GM18909 (cell line): ENCODE measurements at regions not wholly inside any gene's neighbourhood (a gene's known extent, or its start where the extent isn't known, plus 50 kb on each side); places are given as distances from the start of the nearest gene placed in this dataset.

ENCODE experiments used
- ATAC-seq: cut with Tn5 transposase; IDR thresholded peaks from one replicate; pipeline ENCODE4 v1.9.1; 2021; ENCODE audit warnings: mild to moderate bottlenecking; ENCODE audit not compliant: unreplicated experiment, poor library complexity

GRCh38 chr5:38039091-38039490 is 199.2 kb upstream of the GDNF start:
- ATAC-seq: no peak

DNA sequence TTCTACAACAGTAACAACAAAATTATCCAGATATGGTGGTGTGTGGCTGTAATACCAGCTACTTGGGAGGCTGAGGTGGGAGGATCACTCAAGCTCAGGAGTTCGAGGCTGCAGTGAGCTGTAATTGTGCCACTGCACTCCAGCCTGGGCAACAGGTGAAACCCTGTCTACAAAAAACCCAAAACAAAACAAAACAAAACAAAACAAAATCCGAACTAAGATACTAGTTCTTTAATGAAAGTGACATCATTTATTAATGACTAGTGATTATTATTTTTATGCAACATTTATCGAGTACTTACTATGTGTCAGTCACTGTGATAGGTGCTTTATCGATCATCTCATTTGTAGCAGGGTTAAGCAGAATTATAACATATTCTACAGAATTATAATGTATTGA is 196.9 kb upstream of the GDNF start:
- ATAC-seq: no peak

DNA sequence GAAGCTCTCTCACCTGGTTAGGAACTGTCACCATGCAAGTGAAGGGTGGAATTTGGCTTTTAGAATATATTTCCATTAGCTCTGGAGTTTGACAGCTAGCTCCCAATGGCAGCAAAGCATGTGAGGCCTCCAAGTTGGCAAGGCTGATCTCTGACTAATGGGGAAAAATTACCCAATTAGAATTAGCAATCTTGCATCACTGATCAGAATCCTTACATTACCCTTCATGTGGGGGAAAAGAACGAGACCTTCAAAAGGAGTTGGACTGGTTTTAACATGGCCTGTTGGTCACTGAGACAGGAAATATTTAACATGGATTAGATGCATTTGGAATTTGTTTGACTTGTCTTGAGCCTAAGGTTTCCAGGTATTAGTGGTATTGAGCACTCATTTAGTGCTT is 192.3 kb upstream of the GDNF start:
- ATAC-seq: no peak

- no peak for ATAC-seq
These were observed 191.5 kb upstream of the GDNF start for GRCh38 chr5:38031304-38031703.

DNA sequence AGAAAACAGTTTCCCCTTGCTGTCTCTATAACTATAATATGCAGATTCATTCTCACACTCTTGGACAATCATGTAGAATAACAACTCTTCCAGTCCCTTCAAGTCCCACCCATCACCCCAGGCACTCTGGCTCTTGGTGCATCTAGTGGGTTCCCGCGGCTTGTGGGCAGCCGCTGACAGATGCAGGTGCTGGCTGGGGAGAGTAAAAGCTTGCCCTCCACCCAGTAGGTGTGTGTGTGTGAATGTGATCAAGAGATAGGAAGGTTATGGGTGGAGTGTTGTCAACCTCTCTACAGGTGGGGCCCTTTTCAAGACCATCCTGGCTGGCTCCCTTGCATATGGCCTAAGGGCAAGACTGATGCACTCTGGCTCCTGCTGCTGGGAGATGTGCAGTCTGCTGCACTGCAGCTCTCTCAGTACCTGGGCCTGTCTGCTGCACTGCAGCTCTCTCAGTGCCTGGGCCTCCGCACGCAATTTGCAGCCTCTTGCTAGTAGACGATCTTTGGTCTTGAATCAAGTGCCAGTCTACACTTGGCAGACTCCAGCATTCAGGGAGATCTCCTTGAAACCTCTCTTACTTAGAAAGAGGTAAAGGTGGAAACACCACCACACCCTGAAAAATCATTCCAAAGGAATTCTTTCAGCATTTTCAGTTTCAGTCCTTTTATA is 189.7 kb upstream of the GDNF start:
- ATAC-seq: no peak

GRCh38 chr5:38023799-38024198 is 184.0 kb upstream of the GDNF start:
- ATAC-seq: no peak

- no peak for ATAC-seq
These were observed 183.5 kb upstream of the GDNF start for GRCh38 chr5:38023371-38023770.

DNA sequence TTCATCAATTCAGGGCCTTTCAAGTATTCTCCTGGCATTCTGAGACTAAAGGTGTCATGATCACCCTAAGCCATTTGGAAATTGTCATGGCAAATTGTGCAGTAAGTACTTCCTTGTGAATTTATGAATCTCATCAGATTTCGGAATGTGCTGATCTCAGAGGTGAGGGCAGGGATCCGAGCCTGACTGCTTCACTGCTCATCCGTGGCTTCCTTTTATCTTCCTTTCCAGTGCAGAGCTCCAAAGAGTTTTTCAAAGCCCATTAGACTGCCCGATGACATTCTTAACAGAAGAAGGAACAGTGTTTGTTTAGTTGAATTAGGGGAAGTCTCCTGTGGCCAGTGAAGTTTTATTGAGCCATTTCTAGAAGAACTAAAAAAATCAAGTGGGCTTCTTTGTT is 182.8 kb upstream of the GDNF start:
- no peak for ATAC-seq

DNA sequence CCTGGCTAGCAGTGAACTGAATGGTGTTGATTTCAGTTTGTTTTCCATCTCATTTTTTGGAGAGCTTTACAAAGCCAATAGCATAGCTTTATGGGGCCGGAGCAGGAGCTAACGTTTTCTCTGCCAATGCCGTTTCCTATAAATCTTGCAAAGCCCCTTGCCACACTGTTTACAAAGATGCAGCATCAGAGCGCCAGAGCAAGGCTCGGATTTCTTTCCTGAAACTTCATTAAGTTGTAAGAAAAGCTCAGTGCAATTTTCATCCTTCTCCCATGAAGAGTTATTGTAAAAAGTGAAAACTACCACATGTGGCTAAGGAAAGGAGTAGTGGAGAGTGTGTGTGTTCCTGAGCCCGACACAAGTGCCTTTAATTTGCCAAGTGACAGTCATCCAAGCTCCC is 178.2 kb upstream of the GDNF start:
- ATAC-seq: no peak

DNA sequence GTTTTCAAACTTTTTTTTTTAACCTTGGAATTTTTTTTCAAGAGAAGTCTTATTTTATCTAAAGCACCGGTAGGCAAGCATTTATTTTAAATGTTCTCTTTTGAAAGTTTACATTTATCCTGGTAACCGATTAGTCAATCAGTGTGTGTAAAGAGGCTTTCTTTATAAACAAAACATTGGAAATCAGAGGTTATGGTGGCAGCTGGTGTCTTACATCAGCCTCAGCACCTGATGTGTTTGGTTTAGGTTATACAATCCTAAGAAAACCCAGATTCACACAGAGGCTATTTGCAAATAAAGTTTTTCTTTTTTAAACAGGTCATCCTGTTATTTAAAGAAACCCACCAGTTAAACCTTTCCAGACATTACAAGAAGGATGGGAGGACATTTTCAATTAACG is 173.3 kb upstream of the GDNF start:
- no peak for ATAC-seq

- ATAC-seq: no peak
These were observed 171.9 kb upstream of the GDNF start for GRCh38 chr5:38011668-38012188.

- ATAC-seq: no peak
These were observed 170.0 kb upstream of the GDNF start for GRCh38 chr5:38009749-38010358.

DNA sequence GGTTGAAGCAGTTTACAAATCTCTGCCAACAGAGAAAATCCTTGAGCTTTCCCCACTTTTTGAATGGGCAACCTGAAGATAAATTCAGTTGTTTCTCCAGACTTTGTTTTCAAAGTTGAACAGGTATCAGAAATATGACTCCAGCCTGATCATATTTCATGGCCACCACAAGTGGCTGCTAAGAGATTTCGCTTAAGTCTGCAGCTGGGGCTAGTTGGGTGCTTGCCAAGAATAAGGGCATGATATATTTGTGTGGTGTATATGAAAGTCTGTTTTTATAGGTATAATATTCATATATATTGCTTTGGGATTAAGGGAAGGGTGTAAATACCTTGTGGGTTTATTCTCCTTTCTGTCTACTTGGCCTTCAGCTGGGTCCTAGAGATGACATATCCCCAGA is 168.4 kb upstream of the GDNF start:
- ATAC-seq: no peak

DNA sequence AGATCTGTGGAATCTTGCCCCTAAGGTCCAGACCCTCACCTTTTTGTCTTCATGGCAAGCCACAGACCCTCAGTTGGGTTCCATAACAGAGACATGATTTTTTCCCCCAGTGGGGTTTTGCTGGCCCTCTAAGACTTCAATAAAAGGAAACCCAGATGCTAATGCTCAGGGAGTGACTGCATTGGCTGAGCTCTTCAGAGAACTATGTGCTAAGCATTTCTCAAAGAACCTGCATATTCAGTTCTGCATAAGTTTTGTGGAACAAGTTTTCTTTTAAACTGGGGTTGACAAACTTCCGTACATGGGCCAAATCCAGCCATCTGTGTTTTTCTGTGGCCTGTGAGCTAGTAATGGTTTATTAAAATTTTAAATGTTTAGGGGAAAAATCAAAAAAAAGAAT is 159.8 kb upstream of the GDNF start:
- ATAC-seq: no peak

DNA sequence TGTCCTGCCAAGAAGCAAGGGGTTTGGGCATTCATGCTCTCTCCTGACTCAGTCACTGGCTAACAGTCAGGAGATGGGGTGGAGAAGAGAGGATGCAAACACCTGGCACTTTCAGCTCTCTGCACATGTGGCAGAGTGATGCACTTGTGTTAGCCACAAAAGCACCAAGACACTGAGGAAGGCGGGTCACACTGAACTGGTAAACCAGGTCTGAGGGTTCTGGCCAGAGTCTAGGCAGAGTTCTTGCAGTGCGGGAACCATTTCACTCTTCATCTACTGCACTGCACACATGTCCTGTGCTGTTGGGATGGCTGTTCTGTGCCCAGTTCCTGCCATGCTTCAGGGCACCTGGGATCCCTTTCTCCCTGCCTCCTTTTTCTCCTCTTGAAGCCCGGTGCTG is 157.1 kb upstream of the GDNF start:
- no peak for ATAC-seq

- ATAC-seq: no peak
These were observed 154.9 kb upstream of the GDNF start for GRCh38 chr5:37994729-37995128.

- no peak for ATAC-seq
These were observed 151.8 kb upstream of the GDNF start for GRCh38 chr5:37991301-37992299.

- ATAC-seq: no peak
These were observed 150.0 kb upstream of the GDNF start for GRCh38 chr5:37989884-37990283.

DNA sequence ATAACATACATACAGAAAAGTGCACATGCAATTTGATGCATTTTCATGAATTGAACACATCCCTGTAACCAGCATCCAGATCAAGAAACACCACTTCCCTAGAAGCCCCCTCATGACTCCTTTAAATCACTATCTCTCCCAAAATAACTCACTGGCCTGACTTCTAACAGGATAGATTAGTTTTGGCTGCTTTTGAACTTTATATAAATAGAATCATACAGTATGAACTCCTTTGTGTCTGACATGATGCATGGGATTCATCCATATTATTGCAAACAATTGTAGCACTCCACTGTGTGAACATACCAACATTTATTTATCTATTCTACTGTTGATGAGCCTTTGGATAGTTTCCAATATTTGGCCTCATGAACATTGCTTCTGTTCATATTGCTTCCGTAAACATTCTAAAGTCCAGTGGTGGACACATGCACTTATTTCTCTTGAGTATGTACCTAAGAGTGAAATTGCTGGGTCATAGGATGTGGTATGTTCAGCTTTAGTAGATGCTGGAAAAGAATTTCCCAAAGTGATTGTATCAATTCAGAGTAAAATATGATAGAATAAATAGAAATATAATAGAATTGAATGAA is 148.7 kb upstream of the GDNF start:
- ATAC-seq: no peak

DNA sequence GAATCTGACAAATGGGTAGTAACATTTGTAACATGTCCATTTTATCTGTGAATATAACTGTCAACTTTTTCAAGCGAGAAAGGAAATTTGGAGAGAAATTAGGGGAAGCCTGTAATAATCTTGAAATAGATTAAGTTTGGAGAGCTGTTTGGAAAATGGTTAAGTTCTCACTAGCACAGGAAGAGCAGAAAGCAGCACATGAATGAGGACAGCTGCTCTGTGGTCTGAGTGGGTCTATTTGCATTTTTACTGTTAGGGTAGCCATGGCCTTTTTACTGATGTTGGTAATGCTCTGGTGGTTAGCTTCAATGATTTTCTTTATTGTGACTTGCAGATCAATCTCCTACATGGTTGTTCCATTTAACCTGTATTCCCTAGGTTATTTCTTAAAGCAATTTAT is 144.5 kb upstream of the GDNF start:
- no peak for ATAC-seq

GRCh38 chr5:37983463-37983862 is 143.6 kb upstream of the GDNF start:
- no peak for ATAC-seq
